ENCODE measurements at regions not wholly inside any gene's neighbourhood (a gene's known extent, or its start where the extent isn't known, plus 50 kb on each side); places are given as distances from the start of the nearest gene placed in this dataset.

DNA sequence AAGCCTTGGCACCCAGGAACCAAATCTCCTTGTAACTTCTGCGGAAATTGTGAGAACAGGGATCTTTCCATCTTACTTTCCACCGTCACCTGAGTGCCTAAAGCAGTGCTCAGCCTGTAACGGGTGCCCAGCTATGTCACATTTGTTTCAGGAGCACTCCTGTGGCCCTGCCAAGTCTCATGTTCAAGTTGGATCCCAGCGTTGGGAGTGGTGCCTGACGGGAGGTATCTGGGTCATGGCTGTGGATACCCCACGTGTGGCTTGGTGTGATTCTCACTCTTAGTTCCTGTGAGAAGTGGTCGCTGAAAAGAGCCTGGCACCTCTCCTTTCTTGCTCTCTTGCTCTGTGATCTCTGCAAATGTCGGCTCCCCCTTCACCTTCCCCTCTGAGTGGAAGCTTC, 114.9 kb downstream of the UQCRFS1 start:
- DNase-seq (ENCODE audit: low spot score) (no peak), FAIRE-seq (peak; percentile 23)

DNA sequence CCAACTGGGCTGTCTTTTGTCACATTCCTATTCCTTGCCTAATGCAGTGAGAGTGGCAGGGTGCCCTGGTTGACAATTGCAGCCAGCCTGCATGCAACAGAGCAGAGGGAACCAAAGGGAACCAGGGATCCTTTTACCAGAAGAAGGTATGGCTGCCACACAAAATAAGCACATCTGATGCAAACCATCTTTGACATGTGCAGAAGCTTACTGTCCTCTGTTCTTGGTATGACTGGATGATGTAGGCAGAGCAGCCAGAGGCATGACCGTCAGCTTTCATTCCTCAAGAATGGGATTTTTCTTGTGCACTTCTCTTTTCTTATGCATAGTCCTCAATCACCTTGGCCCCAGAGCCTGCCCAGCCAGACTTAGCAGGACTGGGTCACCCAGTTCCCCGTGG, 116.1 kb downstream of the UQCRFS1 start:
- FAIRE-seq (no peak), DNase-seq (ENCODE audit: low spot score) (no peak)

- no peak for DNase-seq (ENCODE audit: low spot score)
- FAIRE-seq: no peak
Observed at GRCh38 chr19:29093553-29093908, 119.4 kb downstream of the UQCRFS1 start.

GRCh38 chr19:29092712-29093552, 120.0 kb downstream of the UQCRFS1 start:
- no peak for DNase-seq (ENCODE audit: low spot score)

GRCh38 chr19:29090783-29091526, 122.0 kb downstream of the UQCRFS1 start:
- no peak for DNase-seq (ENCODE audit: low spot score)
- FAIRE-seq: no peak

More at GRCh38 chr19:29092712-29093552, 120.0 kb downstream of the UQCRFS1 start:
- FAIRE-seq: peak; percentile 84

DNA sequence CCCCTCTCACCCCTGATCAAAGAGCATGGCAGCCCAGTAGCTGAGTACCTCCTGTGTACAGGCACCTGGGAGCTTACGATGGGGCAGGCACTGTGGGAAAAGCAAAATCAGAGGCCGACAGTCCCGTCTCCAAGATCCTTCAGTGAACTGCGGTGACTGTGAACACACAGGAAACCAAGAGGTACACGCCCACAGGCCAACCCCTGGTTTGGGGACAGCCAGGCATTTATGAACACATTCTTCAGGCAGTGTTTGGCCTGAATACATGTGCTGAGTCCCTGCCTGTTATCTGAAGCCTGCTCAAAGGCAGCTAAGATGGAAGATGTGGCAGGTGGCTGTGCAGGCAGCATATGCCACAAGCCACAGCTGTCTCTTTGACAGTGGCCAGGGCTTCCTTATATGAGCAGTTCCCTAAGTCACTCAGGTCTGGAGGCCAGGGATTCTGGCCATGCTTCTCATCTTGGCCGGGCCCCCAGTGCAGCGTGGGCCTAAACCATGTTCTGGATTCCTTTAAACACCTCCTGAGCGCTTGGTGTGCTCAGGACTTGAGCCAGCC, 123.6 kb downstream of the UQCRFS1 start:
- no peak for FAIRE-seq
- no peak for DNase-seq (ENCODE audit: low spot score)

- DNase-seq (ENCODE audit: low spot score) (no peak), FAIRE-seq (peak; percentile 5)
Observed at GRCh38 chr19:29088761-29089160, 124.2 kb downstream of the UQCRFS1 start.

- DNase-seq (ENCODE audit: low spot score) (no peak), FAIRE-seq (no peak)
Observed at GRCh38 chr19:29086646-29087045, 126.3 kb downstream of the UQCRFS1 start.

DNA sequence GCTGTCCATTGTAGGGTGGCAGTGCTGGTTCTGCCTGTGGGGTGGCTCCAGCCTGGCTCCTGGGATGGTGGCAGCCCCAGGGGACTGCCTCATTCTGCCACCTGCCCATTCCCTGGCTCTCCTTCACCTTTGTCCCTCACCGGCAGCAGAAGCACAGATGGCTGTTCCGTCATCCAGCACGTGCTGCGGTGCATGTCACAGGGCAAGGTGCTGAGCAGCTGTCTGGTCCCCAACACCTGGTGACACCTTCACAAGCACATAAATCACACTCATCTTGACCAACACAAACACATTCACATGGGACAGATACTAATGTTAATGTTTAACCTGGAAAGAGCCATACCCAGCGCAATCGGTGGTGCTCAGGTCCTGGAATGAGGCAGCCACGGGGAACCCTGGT, 126.8 kb downstream of the UQCRFS1 start:
- FAIRE-seq (peak; percentile 81), DNase-seq (ENCODE audit: low spot score) (no peak)

GRCh38 chr19:29085630-29086029, 127.3 kb downstream of the UQCRFS1 start:
- no peak for FAIRE-seq

DNA sequence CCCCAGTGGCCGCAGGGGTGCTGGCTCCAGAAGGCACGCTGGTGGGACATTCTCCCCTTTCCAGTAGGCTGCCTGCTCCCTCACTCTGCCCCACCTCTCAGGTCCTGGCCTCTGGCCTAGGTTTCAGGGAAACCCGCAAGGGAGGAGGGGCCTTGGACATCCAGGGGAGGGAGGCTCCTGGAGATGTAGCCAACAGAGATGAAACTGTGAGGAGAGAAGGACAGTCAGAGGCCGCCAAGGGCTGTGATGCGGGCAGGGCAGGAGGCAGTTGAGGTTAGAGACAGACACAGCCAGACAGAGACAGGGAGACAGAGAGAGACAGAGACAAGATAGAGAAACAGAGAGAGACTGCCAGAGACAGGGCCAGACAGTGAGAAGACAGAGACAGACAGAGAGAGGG, 127.7 kb downstream of the UQCRFS1 start:
- DNase-seq (ENCODE audit: low spot score): no peak
- peak; percentile 37 for FAIRE-seq

More at GRCh38 chr19:29085630-29086029, 127.3 kb downstream of the UQCRFS1 start:
- DNase-seq (ENCODE audit: low spot score): no peak

- FAIRE-seq: no peak
- peak; percentile 75 for DNase-seq (ENCODE audit: low spot score)
Observed at GRCh38 chr19:29084266-29084665, 128.7 kb downstream of the UQCRFS1 start.

DNA sequence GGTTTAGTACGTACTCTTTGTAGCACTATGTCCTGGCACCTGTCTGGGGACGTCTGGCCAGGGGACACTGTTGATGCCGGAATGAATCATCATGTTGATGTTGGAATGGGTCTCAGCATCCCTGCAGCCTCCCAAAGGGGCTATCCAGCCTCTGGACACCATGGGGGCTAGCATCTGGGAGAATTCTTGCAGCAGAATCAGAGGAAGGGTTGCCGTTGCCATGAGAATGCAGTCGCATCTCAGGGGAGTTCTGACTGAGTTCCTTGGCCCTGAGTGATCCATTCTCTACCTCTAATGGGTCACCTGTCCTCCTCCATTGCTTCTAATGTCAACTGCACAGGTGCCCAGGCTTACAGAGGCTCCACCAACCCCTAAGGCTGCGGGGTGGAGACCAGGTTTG, 129.1 kb downstream of the UQCRFS1 start:
- FAIRE-seq (peak; percentile 9), DNase-seq (ENCODE audit: low spot score) (no peak)

DNA sequence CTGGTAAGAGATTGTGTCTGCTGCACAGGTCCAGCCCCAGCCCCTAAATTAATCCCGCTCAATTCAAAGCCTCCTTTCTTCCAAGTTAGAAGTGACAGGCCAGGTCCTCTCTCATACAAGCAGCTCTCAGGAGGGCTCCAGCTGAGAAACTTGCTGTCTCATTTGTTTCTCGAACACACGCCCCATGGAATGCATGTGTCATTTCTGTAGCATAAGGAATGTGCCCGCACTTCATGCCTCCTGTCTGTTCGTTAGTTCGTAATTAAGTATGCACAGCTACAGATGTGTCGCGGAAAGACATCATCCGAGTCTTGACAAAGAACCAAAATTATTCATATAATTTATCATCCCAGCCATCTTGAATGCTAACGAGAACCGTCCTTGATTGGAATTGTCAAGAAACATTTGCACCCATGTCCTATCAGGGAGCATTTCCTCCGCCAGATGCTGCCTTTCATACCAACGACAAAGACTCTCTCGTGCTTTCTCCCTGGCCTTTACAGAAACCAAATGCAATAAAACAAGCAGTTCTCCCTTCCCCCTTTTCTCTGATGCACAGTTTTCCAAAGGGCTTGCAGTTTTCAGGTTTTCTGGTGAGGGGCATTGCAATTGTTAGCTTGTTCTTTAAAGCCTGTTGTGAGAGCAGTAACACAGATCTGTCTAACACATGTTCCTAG, 133.5 kb downstream of the UQCRFS1 start:
- DNase-seq (ENCODE audit: low spot score): peak; percentile 50

GRCh38 chr19:29076963-29077362, 136.0 kb downstream of the UQCRFS1 start:
- peak; percentile 99 for FAIRE-seq

More for the DNA sequence above, 133.5 kb downstream of the UQCRFS1 start:
- no peak for FAIRE-seq

GRCh38 chr19:29076161-29076560, 136.8 kb downstream of the UQCRFS1 start:
- no peak for DNase-seq (ENCODE audit: low spot score)
- no peak for FAIRE-seq

More at GRCh38 chr19:29076963-29077362, 136.0 kb downstream of the UQCRFS1 start:
- no peak for DNase-seq (ENCODE audit: low spot score)

GRCh38 chr19:29075149-29075548, 137.8 kb downstream of the UQCRFS1 start:
- no peak for DNase-seq (ENCODE audit: low spot score)
- no peak for FAIRE-seq

GRCh38 chr19:29074579-29074978, 138.4 kb downstream of the UQCRFS1 start:
- FAIRE-seq (no peak), DNase-seq (ENCODE audit: low spot score) (no peak)

- FAIRE-seq (peak; percentile 17), DNase-seq (ENCODE audit: low spot score) (no peak)
Observed at GRCh38 chr19:29067831-29068230, 145.1 kb downstream of the UQCRFS1 start.

DNA sequence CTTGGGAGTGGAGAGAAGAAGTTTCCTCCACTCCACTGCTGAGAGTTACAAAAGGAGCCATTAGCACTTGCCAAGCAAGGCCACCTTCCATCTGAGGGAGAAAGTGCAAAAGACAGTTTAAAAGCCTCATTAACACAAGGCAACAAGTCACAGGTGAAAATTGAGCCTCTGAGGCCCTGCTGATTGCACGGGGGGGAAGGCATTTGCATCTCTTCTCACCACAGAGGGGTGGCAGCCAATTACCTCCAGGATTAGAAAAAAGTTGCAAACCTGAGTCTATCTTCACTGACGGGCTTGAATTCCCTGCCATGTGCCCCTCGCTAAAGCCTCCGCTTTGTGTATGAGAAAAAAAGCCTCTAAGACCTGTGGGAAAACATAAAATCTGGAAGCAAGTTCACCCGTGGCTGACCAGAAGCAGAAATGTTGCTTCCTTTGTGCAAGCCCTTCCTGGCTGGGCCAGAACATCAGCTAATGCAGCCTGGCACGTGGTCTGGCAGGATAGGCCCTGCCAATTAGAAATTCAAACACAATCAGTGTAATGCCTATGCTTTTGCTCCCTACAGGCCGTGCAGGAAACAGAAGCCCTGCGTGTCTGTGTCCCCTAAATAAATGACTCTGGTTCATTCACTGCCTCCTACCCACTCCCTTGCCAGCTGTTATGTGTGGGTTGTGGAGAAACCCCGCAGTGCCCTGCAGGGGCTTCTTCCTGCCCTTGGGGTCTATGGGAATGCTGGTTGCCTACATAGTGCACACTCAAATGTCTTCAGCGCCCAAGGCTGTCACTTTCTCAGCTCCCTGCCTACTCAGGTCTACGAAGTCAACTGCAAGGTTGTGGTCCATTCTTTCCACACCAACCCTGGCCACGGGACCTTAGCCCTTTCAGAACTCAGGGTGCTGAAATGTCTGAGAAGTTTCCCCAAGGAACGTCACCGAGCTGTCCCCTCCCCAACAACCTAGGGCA, 150.2 kb downstream of the UQCRFS1 start:
- DNase-seq (ENCODE audit: low spot score) (no peak), FAIRE-seq (no peak)

Data from urothelium cell line (cell line).